HEK293T (cell line): ENCODE measurements at regions not wholly inside any gene's neighbourhood (a gene's known extent, or its start where the extent isn't known, plus 50 kb on each side); places are given as distances from the start of the nearest gene placed in this dataset.

Source experiments
- ARNT ChIP-seq: fragments of 450-650 bp; IDR thresholded peaks from 2 replicates; pipeline ENCODE4 v1.6.1; 2017; ENCODE audit warnings: mild to moderate bottlenecking
- BHLHE40 ChIP-seq: fragments of 450-650 bp; IDR thresholded peaks from 2 replicates; pipeline ENCODE4 v1.6.1; 2016; ENCODE audit warnings: mild to moderate bottlenecking, moderate library complexity, borderline replicate concordance
- CTBP1 ChIP-seq: fragments of 450-650 bp; IDR thresholded peaks from 2 replicates; pipeline ENCODE4 v1.6.1; 2016; ENCODE audit warnings: borderline replicate concordance
- ELF4 ChIP-seq: fragments of 450-650 bp; IDR thresholded peaks from 2 replicates; pipeline ENCODE4 v1.6.1; 2017; ENCODE audit warnings: antibody characterized with exemption
- FOXA1 ChIP-seq: fragments of 450-650 bp; IDR thresholded peaks from 2 replicates; pipeline ENCODE4 v1.6.1; 2016; ENCODE audit warnings: mild to moderate bottlenecking
- FOXK2 ChIP-seq: fragments of 450-650 bp; IDR thresholded peaks from 2 replicates; pipeline ENCODE4 v1.6.1; 2016; ENCODE audit warnings: mild to moderate bottlenecking
- FOXM1 ChIP-seq: fragments of 450-650 bp; IDR thresholded peaks from 2 replicates; pipeline ENCODE4 v1.6.1; 2017; ENCODE audit warnings: mild to moderate bottlenecking, borderline replicate concordance
- L3MBTL2 ChIP-seq: fragments of 450-650 bp; conservative IDR thresholded peaks from 2 replicates; pipeline ENCODE4 v1.6.1; 2016; ENCODE audit warnings: mild to moderate bottlenecking
- LEF1 ChIP-seq: fragments of 450-650 bp; IDR thresholded peaks from 2 replicates; pipeline ENCODE4 v1.6.1; 2017; ENCODE audit warnings: mild to moderate bottlenecking, borderline replicate concordance
- NFRKB ChIP-seq: fragments of 450-650 bp; IDR thresholded peaks from 2 replicates; pipeline ENCODE4 v1.6.1; 2016; ENCODE audit warnings: mild to moderate bottlenecking, moderate library complexity
- SP1 ChIP-seq: fragments of 450-650 bp; IDR thresholded peaks from 2 replicates; pipeline ENCODE4 v1.6.1; 2017
- SUZ12 ChIP-seq: fragments of 450-650 bp; IDR thresholded peaks from 2 replicates; pipeline ENCODE4 v1.6.1; 2016; ENCODE audit warnings: mild to moderate bottlenecking
- TARDBP ChIP-seq: fragments of 450-650 bp; IDR thresholded peaks from 2 replicates; pipeline ENCODE4 v1.6.1; 2016
- TF ChIP-seq, protein P1 (sequence below): fragments of 450-650 bp; IDR thresholded peaks from 2 replicates; pipeline ENCODE4 v1.6.1; 2016

GRCh38 chr5:34474573-34475021 lies 181.5 kb upstream of the RAI14 start:
- no peak for TF ChIP-seq CTBP1
- TF ChIP-seq SUZ12 = no peak
- TF ChIP-seq NFRKB = no peak
- TF ChIP-seq FOXM1 = no peak
- no peak for TF ChIP-seq FOXK2
- no peak for TF ChIP-seq ELF4
- no peak for TF ChIP-seq LEF1
- TF ChIP-seq FOXA1 = no peak
- no peak for TF ChIP-seq TARDBP
- no peak for TF ChIP-seq ARNT
- TF ChIP-seq, protein P1, sequence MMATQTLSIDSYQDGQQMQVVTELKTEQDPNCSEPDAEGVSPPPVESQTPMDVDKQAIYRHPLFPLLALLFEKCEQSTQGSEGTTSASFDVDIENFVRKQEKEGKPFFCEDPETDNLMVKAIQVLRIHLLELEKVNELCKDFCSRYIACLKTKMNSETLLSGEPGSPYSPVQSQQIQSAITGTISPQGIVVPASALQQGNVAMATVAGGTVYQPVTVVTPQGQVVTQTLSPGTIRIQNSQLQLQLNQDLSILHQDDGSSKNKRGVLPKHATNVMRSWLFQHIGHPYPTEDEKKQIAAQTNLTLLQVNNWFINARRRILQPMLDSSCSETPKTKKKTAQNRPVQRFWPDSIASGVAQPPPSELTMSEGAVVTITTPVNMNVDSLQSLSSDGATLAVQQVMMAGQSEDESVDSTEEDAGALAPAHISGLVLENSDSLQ = no peak
- no peak for TF ChIP-seq BHLHE40
- no peak for TF ChIP-seq SP1
- TF ChIP-seq L3MBTL2 = no peak
